K562 (cell line): ENCODE measurements at regions not wholly inside any gene's neighbourhood (a gene's known extent, or its start where the extent isn't known, plus 50 kb on each side); places are given as distances from the start of the nearest gene placed in this dataset.

Experiments used
- BMI1 ChIP-seq: fragments of 150-350 bp; IDR thresholded peaks from 2 replicates; pipeline ENCODE4 v1.6.1; 2014; ENCODE audit warnings: low read length
- CBX8 ChIP-seq: fragments of 200-600 bp; sonication (generic); IDR thresholded peaks from 2 replicates; pipeline ENCODE4 v1.6.1; 2012; ENCODE audit warnings: borderline replicate concordance, mixed run types, low read depth, mild to moderate bottlenecking, moderate library complexity, mixed read lengths, low read length, control low read depth, inconsistent platforms; ENCODE audit not compliant: poor library complexity, severe bottlenecking; ENCODE audit errors: extremely low read depth
- COPS2 ChIP-seq: fragments of 450-650 bp; conservative IDR thresholded peaks from 2 replicates; pipeline ENCODE4 v1.6.1; 2016; ENCODE audit warnings: mild to moderate bottlenecking, moderate library complexity
- NCOA6 ChIP-seq: fragments of 450-650 bp; IDR thresholded peaks from 2 replicates; pipeline ENCODE4 v1.6.1; 2017; ENCODE audit warnings: mild to moderate bottlenecking
- NELFE ChIP-seq: IDR thresholded peaks from 2 replicates; pipeline ENCODE4 v1.6.1; 2011; ENCODE audit warnings: mild to moderate bottlenecking; ENCODE audit not compliant: insufficient read depth, insufficient read length
- PATZ1 ChIP-seq: fragments of 250-450 bp; sonication (Bioruptor Pico); IDR thresholded peaks from 2 replicates; pipeline ENCODE4 v1.5.0; 2020; ENCODE audit warnings: mild to moderate bottlenecking, borderline replicate concordance
- SETDB1 ChIP-seq: IDR thresholded peaks from one replicate; pipeline ENCODE4 v1.6.1; 2012; ENCODE audit warnings: low read length, control low read depth, inconsistent platforms
- SMAD1 ChIP-seq: fragments of 150-350 bp; IDR thresholded peaks from 2 replicates; pipeline ENCODE4 v1.6.1; 2014; ENCODE audit warnings: low read length, low read depth; ENCODE audit not compliant: partially characterized antibody
- SREBF2 ChIP-seq: sonication (generic); formaldehyde crosslinking; IDR thresholded peaks from 2 replicates; pipeline ENCODE4 v1.4.0; 2020; ENCODE audit warnings: mild to moderate bottlenecking, missing genetic modification reagents
- ZBED1 ChIP-seq: IDR thresholded peaks from 2 replicates; pipeline ENCODE4 v1.6.1; 2014
- ZKSCAN1 ChIP-seq: fragments of 150-350 bp; IDR thresholded peaks from 2 replicates; pipeline ENCODE4 v1.6.1; 2016; ENCODE audit warnings: low read depth, low read length
- ZNF263 ChIP-seq: sonication (generic); formaldehyde crosslinking; IDR thresholded peaks from 2 replicates; pipeline ENCODE4 v1.8.0; 2022; ENCODE audit warnings: mild to moderate bottlenecking, missing genetic modification reagents, borderline replicate concordance
- TF ChIP-seq, protein P1 (sequence below): sonication (generic); formaldehyde crosslinking; IDR thresholded peaks from 2 replicates; pipeline ENCODE4 v1.9.0; 2022; ENCODE audit warnings: mild to moderate bottlenecking, missing genetic modification reagents
- TF ChIP-seq, protein P2 (sequence below), 3 experiments: IDR thresholded peaks in 2 of 3; conservative IDR thresholded peaks in 1 of 3; 2 replicates each; pipeline ENCODE4 v1.5.1; 2011 to 2012; ENCODE audit warnings: low read length in 3 of 3, mild to moderate bottlenecking in 3 of 3, control low read depth in 2 of 3, improper control_type of control experiment in 1 of 3, inconsistent platforms in 1 of 3, low read depth in 1 of 3, mixed read lengths in 1 of 3, moderate library complexity in 1 of 3; ENCODE audit not compliant: insufficient read depth in 2 of 3

DNA sequence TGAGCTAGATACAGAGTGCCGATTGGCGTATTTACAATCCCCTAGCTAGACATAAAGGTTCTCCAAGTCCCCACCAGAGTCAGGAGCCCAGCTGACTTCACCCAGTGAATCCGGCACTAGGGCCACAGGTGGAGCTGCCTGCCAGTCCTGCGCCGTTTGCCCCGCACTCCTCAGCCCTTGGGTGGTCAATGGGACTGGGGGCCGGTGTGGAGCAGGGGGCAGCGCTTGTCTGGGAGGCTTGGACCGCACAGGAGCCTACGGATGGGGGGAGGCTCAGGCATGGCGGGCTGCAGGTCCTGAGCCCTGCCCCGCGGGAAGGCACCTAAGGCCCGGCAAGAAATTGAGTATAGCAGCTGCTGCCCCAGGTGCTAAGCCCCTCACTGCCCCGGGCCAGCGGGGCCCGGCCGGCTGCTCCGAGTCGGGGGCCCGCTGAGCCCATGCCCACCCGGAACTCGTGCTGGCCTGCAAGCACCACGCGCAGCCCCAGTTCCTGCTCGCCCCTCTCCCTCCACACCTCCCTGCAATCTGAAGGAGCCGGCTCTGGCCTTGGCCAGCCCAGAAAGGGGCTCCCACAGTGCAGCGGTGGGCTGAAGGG, 1113.8 kb upstream of the LRRTM3 start:
- TF ChIP-seq CBX8 (no peak), ZNF263 (CRISPR knock-in tag) (no peak), BMI1 (no peak), SMAD1 (no peak), NELFE (no peak), ZBED1 (no peak), SETDB1 (no peak), PATZ1 (no peak), COPS2 (no peak), SREBF2 (CRISPR knock-in tag) (no peak), NCOA6 (no peak), ZKSCAN1 (no peak)
- TF ChIP-seq, protein P1, sequence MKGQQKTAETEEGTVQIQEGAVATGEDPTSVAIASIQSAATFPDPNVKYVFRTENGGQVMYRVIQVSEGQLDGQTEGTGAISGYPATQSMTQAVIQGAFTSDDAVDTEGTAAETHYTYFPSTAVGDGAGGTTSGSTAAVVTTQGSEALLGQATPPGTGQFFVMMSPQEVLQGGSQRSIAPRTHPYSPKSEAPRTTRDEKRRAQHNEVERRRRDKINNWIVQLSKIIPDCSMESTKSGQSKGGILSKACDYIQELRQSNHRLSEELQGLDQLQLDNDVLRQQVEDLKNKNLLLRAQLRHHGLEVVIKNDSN = no peak
- TF ChIP-seq, protein P2, sequence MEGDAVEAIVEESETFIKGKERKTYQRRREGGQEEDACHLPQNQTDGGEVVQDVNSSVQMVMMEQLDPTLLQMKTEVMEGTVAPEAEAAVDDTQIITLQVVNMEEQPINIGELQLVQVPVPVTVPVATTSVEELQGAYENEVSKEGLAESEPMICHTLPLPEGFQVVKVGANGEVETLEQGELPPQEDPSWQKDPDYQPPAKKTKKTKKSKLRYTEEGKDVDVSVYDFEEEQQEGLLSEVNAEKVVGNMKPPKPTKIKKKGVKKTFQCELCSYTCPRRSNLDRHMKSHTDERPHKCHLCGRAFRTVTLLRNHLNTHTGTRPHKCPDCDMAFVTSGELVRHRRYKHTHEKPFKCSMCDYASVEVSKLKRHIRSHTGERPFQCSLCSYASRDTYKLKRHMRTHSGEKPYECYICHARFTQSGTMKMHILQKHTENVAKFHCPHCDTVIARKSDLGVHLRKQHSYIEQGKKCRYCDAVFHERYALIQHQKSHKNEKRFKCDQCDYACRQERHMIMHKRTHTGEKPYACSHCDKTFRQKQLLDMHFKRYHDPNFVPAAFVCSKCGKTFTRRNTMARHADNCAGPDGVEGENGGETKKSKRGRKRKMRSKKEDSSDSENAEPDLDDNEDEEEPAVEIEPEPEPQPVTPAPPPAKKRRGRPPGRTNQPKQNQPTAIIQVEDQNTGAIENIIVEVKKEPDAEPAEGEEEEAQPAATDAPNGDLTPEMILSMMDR (IDR thresholded peaks at IDR 0.05 in 2 of 3, conservative IDR thresholded peaks at IDR 0.05 in 1 of 3; ENCODE audit: insufficient read depth in 2 of 3, low read depth in 1 of 3, low read length in 3 of 3) = no peak
